K562 (cell line): ENCODE measurements at regions not wholly inside any gene's neighbourhood (a gene's known extent, or its start where the extent isn't known, plus 50 kb on each side); places are given as distances from the start of the nearest gene placed in this dataset.

Experiments used
- ATAC-seq: fragments of 200-7000 bp; cut with Tn5 transposase; 3 replicates; pipeline ENCODE4 v1.9.1; 2020; ENCODE audit warnings: moderate library complexity
- BruUV-seq: library from RNA; stranded (reverse); fragments of 400-500 nt; replicated peaks from 2 replicates; lab custom pipeline; 2021; lab: Mats Ljungman, UMichigan
- CTCF ChIA-PET: fragments of 300-600 bp; formaldehyde crosslinking; extraction: SDS; loops from one replicate; lab custom pipeline; 2021; ENCODE audit warnings: low intra/inter-chr PET ratio; lab: Yijun Ruan, JAX
- POLR2A ChIA-PET: fragments of 300-600, 350-650 bp; sonication (Branson Sonifier 250); formaldehyde crosslinking; extraction: SDS; loops from one replicate; lab custom pipeline; 2021; ENCODE audit warnings: antibody characterized with exemption, inconsistent platforms; lab: Yijun Ruan, JAX
- DNase-seq, 4 experiments: peaks; one replicate each; pipeline versions ENCODE4 v3.0.0 to v3.0.0-alpha.2; 2011 to 2018; ENCODE audit warnings: low spot score in 3 of 4, mixed read lengths in 3 of 4; ENCODE audit errors: extremely low read depth in 1 of 4
- FAIRE-seq: peaks from 2 replicates; lab custom pipeline; 2011; peaks lifted over from hg19 to GRCh38; lab: Jason Lieb, UNC
- H2AFZ ChIP-seq: 2 replicates; pipeline ENCODE4 v1.6.0; 2011; ENCODE audit warnings: low read depth, low read length, control low read depth, inconsistent platforms
- H3K27ac ChIP-seq: fragments of 200-600 bp; 3 replicates; pipeline ENCODE4 v1.8.0; 2011; ENCODE audit warnings: low read depth, mild to moderate bottlenecking, control low read depth, inconsistent platforms, low read length, moderate library complexity, mixed read lengths; ENCODE audit errors: extremely low read depth
- H3K27me3 ChIP-seq, 2 experiments: fragments of 300-600 bp in 1 of 2; 2 replicates in 1 of 2; 3 replicates in 1 of 2; pipeline versions ENCODE4 v1.6.0 to v1.8.0; 2011; ENCODE audit warnings: inconsistent platforms in 2 of 2, low read length in 2 of 2, mild to moderate bottlenecking in 1 of 2, mixed read lengths in 1 of 2, moderate library complexity in 1 of 2; ENCODE audit not compliant: control insufficient read depth in 2 of 2, insufficient read depth in 2 of 2
- H3K36me3 ChIP-seq: fragments of 300-600 bp; 3 replicates; pipeline ENCODE4 v1.8.0; 2011; ENCODE audit warnings: mild to moderate bottlenecking, low read length, inconsistent platforms; ENCODE audit not compliant: control insufficient read depth, insufficient read depth
- H3K4me1 ChIP-seq, 2 experiments: fragments of 200-600 bp in 1 of 2; replicated peaks in 1 of 2; 2 replicates in 1 of 2; 3 replicates in 1 of 2; pipeline versions ENCODE4 v1.5.1 to v1.8.0; 2011; ENCODE audit warnings: inconsistent platforms in 2 of 2, low read length in 2 of 2, mild to moderate bottlenecking in 1 of 2, mixed read lengths in 1 of 2, moderate library complexity in 1 of 2; ENCODE audit not compliant: control insufficient read depth in 2 of 2, insufficient read depth in 2 of 2
- H3K4me2 ChIP-seq: 2 replicates; pipeline ENCODE4 v1.6.1; 2011; ENCODE audit warnings: low read length, control low read depth, inconsistent platforms, mixed read lengths; ENCODE audit not compliant: insufficient read depth
- H3K4me3 ChIP-seq: fragments of 200-600 bp; sonication (generic), shearing (Covaris generic); 2 replicates; pipeline ENCODE4 v1.5.1; 2016; ENCODE audit warnings: control low read depth, inconsistent platforms
- H3K79me2 ChIP-seq: fragments of 200-600 bp; 3 replicates; pipeline ENCODE4 v1.8.0; 2011; ENCODE audit warnings: low read length, inconsistent platforms; ENCODE audit not compliant: control insufficient read depth, insufficient read depth
- H3K9ac ChIP-seq, 2 experiments: 2 replicates each; pipeline versions ENCODE4 v1.6.0 to v1.6.1; 2011; ENCODE audit warnings: low read depth in 2 of 2, low read length in 2 of 2, control low read depth in 1 of 2, inconsistent platforms in 1 of 2, mild to moderate bottlenecking in 1 of 2, mixed read lengths in 1 of 2; ENCODE audit not compliant: insufficient read depth in 1 of 2
- H3K9me1 ChIP-seq: one replicate; pipeline ENCODE4 v1.6.0; 2011; ENCODE audit warnings: inconsistent platforms, mild to moderate bottlenecking, low read length, moderate library complexity; ENCODE audit not compliant: control insufficient read depth, insufficient read depth
- H3K9me3 ChIP-seq: replicated peaks from 2 replicates; pipeline ENCODE4 v1.5.1; 2011; ENCODE audit warnings: low read depth, low read length, inconsistent platforms; ENCODE audit not compliant: control insufficient read depth, insufficient read depth
- H4K20me1 ChIP-seq: replicated peaks from 2 replicates; pipeline ENCODE4 v1.6.1; 2011; ENCODE audit warnings: low read length, inconsistent platforms, mixed read lengths; ENCODE audit not compliant: control insufficient read depth, insufficient read depth
- EHMT2 ChIP-seq: fragments of 450-650 bp; IDR thresholded peaks from 2 replicates; pipeline ENCODE4 v1.6.1; 2018; ENCODE audit warnings: antibody characterized with exemption
- ELK3 ChIP-seq: fragments of 450-650 bp; formaldehyde crosslinking; IDR thresholded peaks from 2 replicates; pipeline ENCODE4 v1.4.0; 2020; ENCODE audit warnings: mild to moderate bottlenecking
- FOXJ2 ChIP-seq: fragments of 200-800 bp; sonication (Bioruptor generic); IDR thresholded peaks from 2 replicates; pipeline ENCODE4 v1.6.1; 2016; ENCODE audit warnings: missing genetic modification characterization, missing compliant biosample characterization
- JUNB ChIP-seq: fragments of 450-650 bp; formaldehyde crosslinking; conservative IDR thresholded peaks from 2 replicates; pipeline ENCODE4 v1.4.0; 2020; ENCODE audit warnings: mild to moderate bottlenecking
- KLF10 ChIP-seq: fragments of 250-450 bp; sonication (Bioruptor Pico); IDR thresholded peaks from 2 replicates; pipeline ENCODE4 v1.6.1; 2021; ENCODE audit warnings: matching md5 sums
- MIER1 ChIP-seq: fragments of 450-650 bp; IDR thresholded peaks from 2 replicates; pipeline ENCODE4 v1.6.1; 2016; ENCODE audit warnings: antibody characterized with exemption, mild to moderate bottlenecking, low read depth
- MLLT1 ChIP-seq, 2 experiments: fragments of 450-650 bp; IDR thresholded peaks; 2 replicates each; pipeline ENCODE4 v1.6.1; 2016
- PTBP1 ChIP-seq: fragments of 200-400 bp; formaldehyde crosslinking; IDR thresholded peaks from 2 replicates; pipeline ENCODE4 v1.6.1; 2017; ENCODE audit warnings: low read depth, low read length
- PTTG1 ChIP-seq: fragments of 450-650 bp; IDR thresholded peaks from 2 replicates; pipeline ENCODE4 v1.6.1; 2016; ENCODE audit warnings: low read depth, mild to moderate bottlenecking, missing genetic modification characterization, missing compliant biosample characterization
- SRSF1 ChIP-seq: fragments of 200-400 bp; formaldehyde crosslinking; IDR thresholded peaks from 2 replicates; pipeline ENCODE4 v1.6.1; 2017; ENCODE audit warnings: mild to moderate bottlenecking, low read depth, low read length, moderate library complexity
- ZNF408 ChIP-seq: fragments of 250-450 bp; sonication (Bioruptor Pico); IDR thresholded peaks from 2 replicates; pipeline ENCODE4 v1.4.0; 2020; ENCODE audit warnings: low read depth, mild to moderate bottlenecking, moderate library complexity
- ZNF592 ChIP-seq: fragments of 450-650 bp; IDR thresholded peaks from 2 replicates; pipeline ENCODE4 v1.6.1; 2017; ENCODE audit warnings: antibody characterized with exemption, mild to moderate bottlenecking
- WGBS: fragments of 100-300 bp; shearing (Covaris generic); methylation state at CpG from one replicate; pipeline ENCODE4 v1.1.6; 2016; ENCODE audit warnings: low coverage, mixed read lengths; ENCODE audit not compliant: insufficient coverage; ENCODE audit errors: missing lambda C conversion rate; 5-methylcytosine and 5-hydroxymethylcytosine counted together
- in situ Hi-C: fragments of 300-500 bp; cut with MboI; formaldehyde crosslinking; loops from 4 replicates; pipeline ENCODE4 v1.15.0; 2018; ENCODE audit warnings: inconsistent platforms, mixed read lengths
- intact Hi-C: fragments of 100-400 bp; cut with micrococcal nuclease; formaldehyde crosslinking; loops from 2 replicates; pipeline ENCODE4 v1.14.2; 2022

GRCh38 chr7:13778967-13779366, 210.5 kb downstream of the ETV1 start:
- H3K4me2 ChIP-seq, result no peak overlapping the region

More at GRCh38 chr7:13778967-13779366, 210.5 kb downstream of the ETV1 start:
- DNase-seq, result no peak
- Histone ChIP-seq H4K20me1 (no peaks in the 10 kb centered on the region), H3K9me1 (no peaks in the 10 kb centered on the region), H3K36me3 (no peaks in the 10 kb centered on the region), H3K27ac (no peak overlapping the region), H3K9me3 (no peaks in the 10 kb centered on the region), H3K9ac (no peak overlapping the region)
- no TSS peak for BruUV-seq
- intact Hi-C loops, result no loop called here
- ATAC-seq, result no peak
- no peak for TF ChIP-seq FOXJ2 (tag)
- TF ChIP-seq JUNB (CRISPR knock-in tag), result no peak
- no peak for TF ChIP-seq MIER1
- TF ChIP-seq PTBP1, result no peak
- TF ChIP-seq PTTG1 (tag), result no peak
- TF ChIP-seq EHMT2, result no peak
- TF ChIP-seq ELK3 (CRISPR knock-in tag), result no peak
- no peak for TF ChIP-seq KLF10
- TF ChIP-seq ZNF592, result no peak
- no peak for TF ChIP-seq SRSF1
- no peak for TF ChIP-seq ZNF408 (CRISPR knock-in tag)
- TF ChIP-seq MLLT1 (IDR thresholded peaks at IDR 0.05), result no peak
- TF ChIP-seq, all 486 proteins: peak for 0
- Histone ChIP-seq H3K79me2 (no peaks in the 10 kb centered on the region), H3K4me3 (no peak overlapping the region), H3K27me3 (no peaks in the 10 kb centered on the region), H2AFZ (no peak overlapping the region), H3K4me1 (no peaks in the 10 kb centered on the region; a peak in 1 of 5 replicates)
- ChIA-PET POLR2A (no interaction called here), CTCF (no interaction called here)
- in situ Hi-C loops, result no loop called here
- WGBS, result 8% methylated on average over 2 of the region's 2 CpGs
- no peak for FAIRE-seq
